ENCODE measurements at regions not wholly inside any gene's neighbourhood (a gene's known extent, or its start where the extent isn't known, plus 50 kb on each side); places are given as distances from the start of the nearest gene placed in this dataset.

DNA sequence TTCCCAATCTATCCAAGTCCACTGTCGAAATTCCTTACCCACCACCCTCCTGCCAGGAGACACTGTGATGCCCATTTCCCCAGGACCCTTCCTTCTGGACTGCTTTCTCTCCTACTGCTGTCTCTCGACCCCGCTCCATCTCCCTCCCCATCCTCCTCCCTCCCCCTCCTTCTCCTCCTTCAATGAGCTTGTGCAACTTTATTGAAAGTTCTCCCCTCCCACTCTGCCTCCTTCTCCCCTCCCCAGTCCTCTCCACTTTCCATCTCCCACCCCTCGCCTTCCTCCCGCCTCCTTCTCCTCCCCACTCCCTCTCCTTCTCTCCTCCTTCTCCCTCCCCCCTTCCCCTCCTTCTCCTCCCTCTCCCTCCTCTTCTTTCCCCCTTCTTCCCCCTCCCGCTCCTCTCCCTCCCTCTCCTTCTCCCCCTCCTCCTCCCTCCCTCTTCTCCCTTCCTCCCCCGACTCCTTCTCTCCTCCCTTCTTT, 116.6 kb upstream of the FAT1 start:
- Histone ChIP-seq H3K18ac (ENCODE audit: insufficient read length, low read depth, low read length) (no peak overlapping the region), H3K4me2 (ENCODE audit: insufficient read depth, insufficient read length, low read length) (no peak overlapping the region)

More for the DNA sequence above, 116.6 kb upstream of the FAT1 start:
- H3K56ac ChIP-seq (ENCODE audit: insufficient read length, low read depth, low read length), result no peak overlapping the region
- no peak overlapping the region for H2BK20ac ChIP-seq (ENCODE audit: low read depth, low read length, poor library complexity, severe bottlenecking)
- H3K23ac ChIP-seq (ENCODE audit: insufficient read length, low read depth, low read length), result no peak overlapping the region
- H3K9me3 ChIP-seq (ENCODE audit: control insufficient read depth, low read depth, low read length), result no peaks in the 10 kb centered on the region
- DNase-seq, result no peak
- no peak overlapping the region for H2BK15ac ChIP-seq (ENCODE audit: low read depth, low read length)
- no peaks in the 10 kb centered on the region for H3K79me1 ChIP-seq (ENCODE audit: insufficient read depth, low read depth, low read length, poor library complexity, severe bottlenecking)
- no peak overlapping the region for H3T11ph ChIP-seq (ENCODE audit: low read length)
- no peak overlapping the region for H3K9ac ChIP-seq (ENCODE audit: extremely low read depth, insufficient read length, low read length)
- no peak overlapping the region for H2BK12ac ChIP-seq (ENCODE audit: insufficient read length, low read depth, low read length)
- H3K27me3 ChIP-seq (ENCODE audit: insufficient read depth, low read length), result no peaks in the 10 kb centered on the region
- no peak overlapping the region for H2BK120ac ChIP-seq (ENCODE audit: low read depth, low read length, poor library complexity, severe bottlenecking)
- H3K4ac ChIP-seq (ENCODE audit: low read depth, low read length), result no peak overlapping the region
- H4K8ac ChIP-seq (replicated peaks; ENCODE audit: insufficient read length, low read depth, low read length), result no peak overlapping the region
- H3K79me2 ChIP-seq (ENCODE audit: insufficient read depth, low read length), result no peaks in the 10 kb centered on the region
- H4K5ac ChIP-seq (ENCODE audit: insufficient read length, low read depth, low read length), result no peak overlapping the region
- Mint-ChIP-seq H3K27me3 (ENCODE audit: low read depth) (no peaks in the 10 kb centered on the region), H3K27ac (no peak overlapping the region), H3K9me3 (peaks cover 0 to 3% of the 10 kb centered on the region in 2 experiments; a peak in 1 of 5 replicates), H3K36me3 (ENCODE audit: insufficient read depth in 1 of 3, low read depth in 3 of 3) (no peaks in the 10 kb centered on the region), H3K4me1 (peaks cover 8 to 9% of the 10 kb centered on the region in 2 experiments), H3K4me3 (no peak overlapping the region)
- TF ChIP-seq, protein P1, sequence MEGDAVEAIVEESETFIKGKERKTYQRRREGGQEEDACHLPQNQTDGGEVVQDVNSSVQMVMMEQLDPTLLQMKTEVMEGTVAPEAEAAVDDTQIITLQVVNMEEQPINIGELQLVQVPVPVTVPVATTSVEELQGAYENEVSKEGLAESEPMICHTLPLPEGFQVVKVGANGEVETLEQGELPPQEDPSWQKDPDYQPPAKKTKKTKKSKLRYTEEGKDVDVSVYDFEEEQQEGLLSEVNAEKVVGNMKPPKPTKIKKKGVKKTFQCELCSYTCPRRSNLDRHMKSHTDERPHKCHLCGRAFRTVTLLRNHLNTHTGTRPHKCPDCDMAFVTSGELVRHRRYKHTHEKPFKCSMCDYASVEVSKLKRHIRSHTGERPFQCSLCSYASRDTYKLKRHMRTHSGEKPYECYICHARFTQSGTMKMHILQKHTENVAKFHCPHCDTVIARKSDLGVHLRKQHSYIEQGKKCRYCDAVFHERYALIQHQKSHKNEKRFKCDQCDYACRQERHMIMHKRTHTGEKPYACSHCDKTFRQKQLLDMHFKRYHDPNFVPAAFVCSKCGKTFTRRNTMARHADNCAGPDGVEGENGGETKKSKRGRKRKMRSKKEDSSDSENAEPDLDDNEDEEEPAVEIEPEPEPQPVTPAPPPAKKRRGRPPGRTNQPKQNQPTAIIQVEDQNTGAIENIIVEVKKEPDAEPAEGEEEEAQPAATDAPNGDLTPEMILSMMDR (conservative IDR thresholded peaks at IDR 0.05), result no peak
- peaks cover 2% of the 10 kb centered on the region for H3K23me2 ChIP-seq (ENCODE audit: insufficient read length, low read depth, low read length, poor library complexity, severe bottlenecking)
- no peak overlapping the region for H2AK5ac ChIP-seq (ENCODE audit: insufficient read length, low read length)
- no peak overlapping the region for H2AFZ ChIP-seq (ENCODE audit: low read length)
- no peak overlapping the region for H2BK5ac ChIP-seq (ENCODE audit: insufficient read length, low read length)
- no peaks in the 10 kb centered on the region for H4K20me1 ChIP-seq (ENCODE audit: control insufficient read depth, insufficient read depth, insufficient read length)
- H4K91ac ChIP-seq (ENCODE audit: insufficient read length, low read depth, low read length), result no peak overlapping the region
- no peak overlapping the region for H3K27ac ChIP-seq (ENCODE audit: insufficient read length, low read depth, low read length)
- no peaks in the 10 kb centered on the region for H3K4me1 ChIP-seq (ENCODE audit: insufficient read depth, low read length)
- WGBS (ENCODE audit: extremely low coverage, insufficient read length, low lambda C conversion rate), result no CpG with 5 or more reads among the region's 7 CpGs
- H3K14ac ChIP-seq (ENCODE audit: insufficient read depth, low read length), result no peak overlapping the region
